DMS114 treated with DMSO at 0.1 percent for 48 hours (cell line): ENCODE measurements at regions not wholly inside any gene's neighbourhood (a gene's known extent, or its start where the extent isn't known, plus 50 kb on each side); places are given as distances from the start of the nearest gene placed in this dataset.
"Not testable (repeated sequence)": the region's sequence is repeated elsewhere in the genome, so short reads cannot be mapped to it uniquely, and the experiment has no call there.

Experiments used
- DNase-seq: peaks from one replicate; lab custom pipeline; 2025; ENCODE audit not compliant: unreplicated experiment; lab: John Stamatoyannopoulos, UW

DNA sequence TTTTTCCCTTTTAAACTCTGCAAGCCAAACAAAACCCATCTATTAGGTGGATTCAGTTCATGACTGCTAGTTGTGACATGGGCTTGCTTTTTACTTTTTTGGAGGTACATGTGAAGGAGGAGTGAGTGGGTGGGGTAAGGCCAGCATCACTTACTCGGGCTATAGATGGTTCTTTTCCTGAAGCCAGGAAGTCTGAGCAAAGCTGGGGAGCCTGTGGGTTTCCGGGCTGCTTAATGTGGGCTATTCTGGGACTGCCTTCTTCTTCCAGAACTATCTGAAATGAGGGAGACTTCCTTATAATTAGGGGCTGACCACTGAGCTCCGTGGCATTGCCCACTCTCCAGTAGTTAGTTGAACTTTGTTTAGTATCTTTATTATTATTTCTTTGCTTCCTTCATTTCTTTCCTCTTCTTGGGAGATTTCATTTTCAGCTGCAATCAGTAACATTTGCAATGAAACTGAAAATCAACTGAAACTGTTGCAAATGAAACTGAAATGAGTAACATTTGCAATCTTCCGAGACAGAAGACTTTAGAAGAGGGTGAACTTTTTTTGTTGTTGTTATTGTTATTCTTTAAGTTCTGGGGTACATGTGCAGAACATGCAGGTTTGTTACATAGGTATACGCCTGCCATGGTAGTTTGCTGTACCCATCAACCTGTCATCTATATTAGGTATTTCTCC, 204.9 kb downstream of the LRRC70 start:
- no peak for DNase-seq

DNA sequence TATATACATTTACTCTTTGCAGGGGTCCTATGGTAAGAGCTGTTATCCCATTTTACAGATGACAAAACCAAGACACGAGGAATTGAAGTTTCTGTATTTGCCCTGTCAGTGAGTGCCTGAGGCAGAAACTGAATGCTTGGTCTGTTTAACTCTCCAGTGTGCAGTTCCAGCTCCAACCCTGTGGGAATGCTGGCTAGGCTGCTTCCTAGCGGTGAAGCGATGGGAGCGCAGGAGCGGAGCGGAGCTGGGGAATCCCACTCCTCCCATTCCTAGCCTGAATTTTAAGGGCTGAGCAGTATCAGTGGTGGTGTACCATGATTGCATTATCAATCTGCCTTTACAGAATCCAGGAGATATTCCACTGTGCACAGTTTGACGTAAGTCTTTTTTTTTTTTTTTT, 202.3 kb downstream of the LRRC70 start:
- DNase-seq: no peak

DNA sequence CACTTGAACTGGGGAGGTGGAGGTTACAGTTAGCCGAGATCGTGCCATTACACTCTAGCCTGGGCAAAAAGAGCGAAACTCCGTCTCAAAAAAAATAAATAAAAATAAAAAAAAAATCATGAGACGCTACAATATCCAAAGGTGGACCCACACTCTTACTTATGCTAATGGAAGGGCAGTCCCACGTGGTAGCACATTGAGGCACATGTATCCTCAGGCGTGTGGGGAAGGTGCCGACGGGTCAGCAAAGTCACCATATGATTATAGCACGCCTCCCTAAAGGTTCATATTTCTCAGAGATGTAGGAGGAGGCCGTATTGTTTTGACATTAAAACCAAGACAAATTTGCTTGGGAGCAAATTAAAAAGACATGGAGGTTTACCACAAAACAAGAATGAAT, 201.6 kb downstream of the LRRC70 start:
- DNase-seq: no peak

DNA sequence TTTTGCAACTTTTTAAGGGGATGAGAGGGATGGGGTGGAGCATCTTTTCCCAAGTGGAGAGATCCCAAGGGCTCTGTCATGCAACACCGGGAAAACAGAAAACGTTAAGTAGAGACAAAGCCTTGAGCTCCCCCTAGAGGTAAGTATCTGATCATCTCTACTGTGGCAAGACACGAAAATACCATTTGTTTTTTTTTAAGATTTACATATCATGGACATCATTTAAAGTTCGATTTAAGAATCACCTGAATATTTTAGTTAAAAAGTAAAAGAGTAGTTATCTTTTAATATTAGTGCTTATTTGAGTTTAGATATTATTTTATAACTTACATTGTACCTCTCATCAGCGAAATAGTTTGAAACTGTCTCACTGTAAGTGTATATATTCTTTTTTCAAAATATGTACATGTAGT, 200.4 kb downstream of the LRRC70 start:
- peak; percentile 68 for DNase-seq

DNA sequence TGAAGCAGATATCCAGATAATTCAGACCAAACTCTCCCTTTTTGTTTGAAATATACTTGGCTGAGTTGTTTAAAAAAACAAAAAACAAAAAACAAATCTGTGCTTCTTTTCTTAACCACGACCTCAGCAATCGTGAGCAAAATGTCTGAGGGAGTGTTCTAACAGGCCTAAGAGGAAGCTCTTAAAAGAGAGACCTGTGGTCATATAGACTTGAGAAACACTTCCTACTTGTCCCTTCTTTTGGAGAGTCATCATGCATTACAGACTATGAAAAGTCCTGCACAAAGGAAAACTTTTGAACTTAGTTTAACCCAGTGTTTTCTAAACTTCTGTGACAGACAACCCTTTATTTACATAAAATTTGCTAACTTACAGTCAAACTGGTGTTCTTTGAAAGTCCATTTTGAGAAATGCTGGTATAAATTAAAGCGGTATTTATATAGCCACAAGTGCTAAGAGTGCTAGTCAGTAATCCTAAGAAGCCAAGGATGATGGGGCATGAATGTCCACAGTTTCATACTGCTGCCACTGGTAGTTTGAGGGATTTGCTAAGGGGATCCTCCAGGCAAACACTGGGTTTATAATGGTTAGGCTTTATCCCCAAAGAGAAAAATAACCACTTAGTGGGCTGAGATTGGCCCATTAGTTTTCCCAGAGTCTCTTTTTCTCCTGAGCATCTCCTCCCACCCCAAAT, 199.8 kb downstream of the LRRC70 start:
- DNase-seq: no peak

DNA sequence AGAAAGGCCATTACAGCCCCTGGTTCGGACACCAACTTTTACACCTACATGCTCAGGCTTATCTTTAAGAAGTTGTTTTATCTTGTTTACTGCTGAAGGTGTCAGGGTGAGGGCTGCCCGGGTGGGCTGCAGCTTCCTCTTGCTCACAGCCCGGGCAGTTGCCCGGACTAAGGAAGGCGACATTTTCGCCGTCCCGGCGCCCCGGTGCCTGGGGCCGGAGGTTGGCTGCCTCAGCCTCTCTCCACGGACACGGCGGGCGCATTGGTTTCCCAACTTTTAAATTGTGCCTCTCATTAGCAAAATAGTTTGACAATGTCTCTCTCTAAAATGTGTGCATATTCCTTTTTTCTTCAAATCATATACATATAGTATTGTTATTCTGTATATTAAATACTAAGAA, 198.5 kb downstream of the LRRC70 start:
- DNase-seq: not testable (repeated sequence)

DNA sequence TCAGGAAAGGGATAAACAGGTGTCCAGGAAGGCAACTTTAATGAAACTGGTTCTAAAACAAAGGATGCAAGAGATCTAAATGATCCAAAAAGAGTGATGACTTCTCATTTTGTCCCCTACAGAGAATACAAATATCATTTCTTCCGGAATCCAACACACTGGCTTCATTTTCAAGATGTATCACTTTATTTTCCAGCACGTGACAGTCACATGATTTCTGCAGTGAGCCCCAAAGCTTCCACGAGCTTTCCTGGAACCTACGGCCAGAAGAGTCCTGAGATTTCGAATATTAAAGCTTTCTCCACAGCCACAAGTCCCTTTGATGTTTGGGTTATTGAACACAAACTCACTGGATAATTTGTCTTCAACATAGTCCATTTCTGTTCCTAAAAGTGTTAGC, 198.0 kb downstream of the LRRC70 start:
- not testable (repeated sequence) for DNase-seq

DNA sequence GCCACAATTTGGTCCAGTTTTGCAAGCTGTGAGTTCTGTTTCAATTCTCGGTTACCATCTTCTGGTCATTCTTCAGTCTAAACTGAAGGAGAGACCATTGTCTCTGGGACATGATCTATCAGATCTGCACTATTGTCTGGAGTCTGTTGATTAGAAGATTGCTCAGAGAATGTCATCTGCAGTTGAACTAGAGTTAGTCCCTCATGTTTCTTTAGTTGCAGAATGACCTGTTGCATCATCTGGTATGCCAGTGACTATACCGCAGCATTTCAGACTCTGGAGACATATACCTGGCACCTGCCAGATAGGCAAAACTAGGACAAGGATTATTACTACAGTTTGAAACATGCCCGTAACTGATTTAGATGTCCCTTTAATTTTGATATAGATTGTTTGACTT, 194.8 kb downstream of the LRRC70 start:
- no peak for DNase-seq

DNA sequence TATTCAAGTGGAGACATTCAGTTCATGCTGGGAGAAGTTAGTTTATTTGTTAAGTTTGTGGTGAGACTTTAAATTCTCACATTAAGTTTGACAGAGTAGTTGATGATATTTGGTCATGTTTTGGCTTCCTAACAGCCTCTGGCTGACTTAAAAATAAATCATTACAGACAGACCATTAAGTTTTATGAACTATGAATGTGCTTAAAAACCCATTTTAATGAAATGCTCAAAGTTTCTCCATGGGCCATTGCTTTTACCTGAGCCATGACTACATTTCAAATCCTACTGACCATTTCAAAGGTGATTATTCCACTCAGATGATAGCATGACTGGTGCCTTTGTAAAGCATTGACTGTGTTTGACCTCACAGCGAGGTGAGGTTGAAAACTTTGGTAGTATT, 192.7 kb downstream of the LRRC70 start:
- no peak for DNase-seq

DNA sequence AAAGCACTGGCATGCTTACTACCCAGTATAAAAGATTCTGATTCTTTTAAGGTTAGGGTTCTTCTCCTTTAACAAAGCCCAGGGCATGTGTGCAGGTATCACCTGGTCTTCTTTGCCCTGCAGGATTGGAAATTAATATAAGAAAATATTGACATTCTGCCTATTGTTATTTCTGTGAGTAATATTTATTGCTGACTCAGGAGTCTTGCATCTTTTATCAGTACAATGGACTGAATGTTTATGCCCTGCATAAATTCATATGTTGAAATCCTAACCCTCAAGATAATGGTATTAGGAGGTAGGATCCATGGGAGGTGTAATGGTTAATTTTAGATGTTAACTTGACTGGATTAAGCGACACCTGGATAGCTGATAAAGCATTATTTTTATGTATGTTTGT, 189.0 kb downstream of the LRRC70 start:
- DNase-seq: no peak

DNA sequence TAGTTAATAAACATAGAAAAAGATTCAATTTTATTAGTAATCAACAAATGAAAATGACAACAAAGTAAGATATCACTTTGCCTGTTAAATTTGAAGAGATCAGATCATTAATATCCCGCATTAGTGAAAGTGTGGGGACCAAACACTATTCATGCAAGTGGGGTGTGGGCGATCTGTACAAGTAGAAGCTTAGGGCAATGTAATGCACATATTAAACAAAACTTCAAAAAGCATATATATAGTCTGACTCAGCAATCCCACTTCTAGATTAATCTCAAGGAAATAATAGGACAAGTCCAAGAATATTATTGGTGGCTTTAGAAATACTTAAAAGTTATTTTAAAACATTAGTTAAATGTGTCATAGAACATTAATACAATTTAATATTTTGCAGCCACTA, 188.5 kb downstream of the LRRC70 start:
- DNase-seq: no peak

DNA sequence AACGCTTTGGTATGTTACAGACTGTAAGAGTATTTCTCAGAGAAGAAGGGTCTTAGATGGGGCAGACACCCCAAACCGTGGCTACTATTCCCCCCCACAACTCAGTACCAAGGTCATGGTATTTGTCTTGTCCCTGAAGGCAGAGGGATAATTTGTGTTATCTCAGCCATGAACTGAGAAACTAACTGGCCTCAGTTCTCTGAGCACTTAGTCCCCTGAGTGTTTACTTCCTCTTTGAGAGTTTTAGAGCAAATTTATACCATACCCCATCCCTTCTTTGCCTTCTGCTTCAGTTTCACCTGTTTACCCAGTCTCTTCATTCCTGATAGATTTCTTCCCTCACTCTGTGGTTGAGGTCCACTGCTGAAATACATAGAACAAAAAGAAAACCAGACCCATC, 183.9 kb downstream of the LRRC70 start:
- no peak for DNase-seq

DNA sequence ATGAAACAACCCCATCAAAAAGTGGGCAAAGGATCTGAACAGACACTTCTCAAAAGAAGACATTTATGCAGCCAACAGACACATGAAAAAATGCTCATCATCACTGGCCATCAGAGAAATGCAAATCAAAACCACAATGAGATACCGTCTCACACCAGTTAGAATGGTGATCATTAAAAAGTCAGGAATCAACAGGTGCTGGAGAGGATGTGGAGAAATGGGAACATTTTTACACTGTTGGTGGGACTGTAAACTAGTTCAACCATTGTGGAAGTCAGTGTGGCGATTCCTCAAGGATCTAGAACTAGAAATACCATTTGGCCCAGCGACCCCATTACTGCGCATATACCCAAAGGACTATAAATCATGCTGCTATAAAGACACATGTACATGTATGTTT, 179.1 kb downstream of the LRRC70 start:
- DNase-seq: not testable (repeated sequence)

DNA sequence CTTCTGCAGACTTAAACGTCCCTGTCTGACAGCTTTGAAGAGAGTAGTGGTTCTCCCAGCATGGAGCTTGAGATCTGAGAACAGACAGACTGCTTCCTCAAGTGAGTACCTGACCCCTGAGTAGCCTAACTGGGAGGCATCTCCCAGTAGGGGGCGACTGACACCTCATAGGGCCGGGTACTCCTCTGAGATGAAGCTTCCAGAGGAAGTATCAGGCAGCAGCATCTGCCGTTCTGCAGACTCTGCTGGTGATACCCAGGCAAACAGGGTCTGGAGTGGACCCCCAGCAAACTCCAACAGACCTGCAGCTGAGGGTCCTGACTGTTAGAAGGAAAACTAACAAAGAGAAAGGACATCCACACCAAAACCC, 174.4 kb downstream of the LRRC70 start:
- not testable (repeated sequence) for DNase-seq

DNA sequence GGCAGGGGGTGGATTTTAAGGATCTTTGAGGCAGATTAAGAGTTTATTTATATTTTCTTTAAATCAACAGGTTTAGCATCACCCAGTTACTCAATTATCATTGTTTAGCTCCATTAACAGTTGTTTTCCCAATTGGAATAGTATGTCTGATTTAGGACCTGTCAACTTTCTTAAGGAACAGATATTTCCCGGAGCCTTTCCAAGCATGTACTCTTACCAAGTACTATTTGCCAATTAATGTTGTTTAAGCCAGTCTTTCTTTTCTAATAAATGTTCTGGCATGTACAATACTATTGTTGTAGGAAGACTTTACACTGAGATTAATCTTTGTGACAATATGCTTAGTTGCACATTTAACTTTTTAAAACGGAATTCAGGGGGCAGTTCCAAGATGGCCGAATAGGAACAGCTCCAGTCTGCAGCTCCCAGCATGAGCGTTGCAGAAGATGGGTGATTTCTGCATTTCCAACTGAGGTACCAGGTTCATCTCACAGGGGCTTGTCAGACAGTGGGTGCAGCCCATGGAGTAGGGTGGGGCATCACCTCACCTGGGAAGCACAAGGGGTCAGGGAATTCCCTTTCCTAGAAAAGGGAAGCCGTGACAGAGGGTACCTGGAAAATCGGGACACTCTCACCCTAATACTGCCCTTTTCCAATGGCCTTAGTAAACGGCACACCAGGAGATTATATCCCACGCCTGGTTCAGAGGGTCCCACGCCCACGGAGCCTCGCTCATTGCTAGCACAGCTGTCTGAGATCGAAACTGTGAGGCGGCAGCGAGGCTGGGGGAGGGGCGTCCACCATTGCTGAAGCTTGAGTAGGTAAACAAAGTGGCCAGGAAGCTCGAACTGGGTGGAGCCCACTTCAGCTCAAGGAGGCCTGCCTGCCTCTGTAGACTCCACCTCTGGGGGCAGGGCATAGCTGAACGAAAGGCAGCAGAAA, 173.7 kb downstream of the LRRC70 start:
- not testable (repeated sequence) for DNase-seq

DNA sequence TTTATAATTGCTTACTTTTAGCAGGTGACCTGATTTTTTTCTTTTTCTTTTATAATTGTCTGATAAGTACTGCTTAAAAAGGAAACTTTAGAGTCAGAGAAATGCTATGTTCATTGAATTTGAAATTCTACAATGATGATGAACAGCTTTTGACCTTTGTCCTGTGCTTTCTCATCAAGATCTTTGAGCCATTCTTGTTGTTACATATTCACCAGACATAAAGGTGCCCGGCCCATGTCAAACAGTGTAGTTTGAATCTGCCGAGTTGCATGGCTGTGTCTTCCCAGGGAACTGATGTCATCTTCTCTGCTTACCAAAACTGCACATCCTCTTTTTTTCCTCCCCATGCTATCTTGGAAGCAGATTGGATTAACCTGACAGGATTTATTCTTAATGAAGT, 163.6 kb downstream of the LRRC70 start:
- no peak for DNase-seq

DNA sequence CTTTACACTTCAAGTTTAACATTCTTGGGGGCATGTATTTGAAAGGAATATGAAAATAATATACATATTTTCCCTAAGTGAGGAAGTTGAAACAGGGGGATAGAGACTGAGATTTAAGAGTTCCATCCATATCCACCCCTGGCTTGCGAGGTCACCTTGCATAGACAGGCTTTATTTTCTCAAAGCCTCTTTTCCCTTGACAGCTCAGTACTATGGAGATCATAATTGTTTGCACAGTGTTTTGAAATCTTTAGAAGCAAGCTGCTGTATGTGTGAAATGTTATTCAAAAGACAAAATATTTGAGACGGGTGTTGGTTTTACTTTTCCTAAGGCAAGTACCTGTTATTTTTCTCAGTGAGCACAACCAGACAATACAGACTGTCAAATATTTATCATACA, 163.1 kb downstream of the LRRC70 start:
- no peak for DNase-seq

DNA sequence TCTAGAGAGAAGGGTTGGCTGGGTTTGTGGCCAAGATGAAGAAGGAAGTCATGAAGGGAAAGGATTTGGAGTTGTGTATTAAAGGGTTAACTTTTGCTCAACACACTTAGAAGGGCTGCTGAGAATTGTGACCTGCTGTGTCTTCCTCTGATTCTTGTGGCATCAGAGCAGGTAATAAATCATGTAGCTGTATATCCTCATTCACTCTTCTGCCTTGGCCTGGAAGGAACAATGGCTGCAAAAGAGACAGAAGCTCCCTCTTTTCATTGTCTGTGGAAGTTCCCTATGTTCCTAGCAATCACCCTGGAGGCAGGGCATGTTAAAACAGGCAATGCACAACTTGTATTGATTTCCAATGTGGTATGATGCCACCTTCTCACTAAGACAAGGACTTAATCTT, 159.1 kb downstream of the LRRC70 start:
- no peak for DNase-seq

DNA sequence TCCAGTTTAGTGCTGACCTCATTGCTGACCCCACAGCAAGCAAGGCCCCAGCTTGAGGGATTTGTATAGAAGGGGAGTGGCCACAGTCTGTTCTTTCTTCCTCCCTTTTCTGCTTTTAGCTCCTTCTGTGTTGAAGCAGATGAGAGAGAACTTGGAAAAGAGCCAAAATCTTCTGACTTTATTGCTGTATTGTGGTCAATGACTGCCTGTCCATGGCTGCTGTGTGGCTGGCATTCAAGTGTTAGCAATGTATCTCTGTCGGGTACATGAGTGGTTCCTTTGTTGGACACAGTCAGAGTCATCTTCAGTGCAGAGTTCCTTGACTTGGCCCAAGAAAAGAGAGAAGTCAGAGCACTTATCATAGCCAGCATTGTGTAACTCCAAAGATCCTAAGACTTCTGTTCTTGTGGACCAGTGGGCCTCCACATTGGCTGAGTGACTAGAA, 154.1 kb downstream of the LRRC70 start:
- DNase-seq: no peak

DNA sequence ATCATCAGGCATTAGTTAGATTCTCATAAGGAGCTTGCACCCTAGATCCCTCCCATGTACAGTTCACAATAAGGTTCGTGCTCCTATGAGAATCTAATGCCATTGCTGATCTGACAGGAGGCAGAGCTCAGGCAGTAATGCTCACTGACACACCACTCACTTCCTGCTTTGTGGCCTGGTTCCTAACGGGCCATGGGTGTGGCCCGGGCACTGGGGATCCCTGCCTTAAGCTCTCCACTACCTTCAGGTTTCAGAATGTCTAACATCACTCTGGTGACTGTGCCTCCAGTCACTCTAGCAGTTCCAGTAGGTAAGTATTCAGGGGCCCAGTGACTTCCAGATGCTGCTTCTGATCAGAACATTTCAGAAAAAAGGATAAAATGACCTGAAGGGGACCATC, 152.4 kb downstream of the LRRC70 start:
- no peak for DNase-seq

DNA sequence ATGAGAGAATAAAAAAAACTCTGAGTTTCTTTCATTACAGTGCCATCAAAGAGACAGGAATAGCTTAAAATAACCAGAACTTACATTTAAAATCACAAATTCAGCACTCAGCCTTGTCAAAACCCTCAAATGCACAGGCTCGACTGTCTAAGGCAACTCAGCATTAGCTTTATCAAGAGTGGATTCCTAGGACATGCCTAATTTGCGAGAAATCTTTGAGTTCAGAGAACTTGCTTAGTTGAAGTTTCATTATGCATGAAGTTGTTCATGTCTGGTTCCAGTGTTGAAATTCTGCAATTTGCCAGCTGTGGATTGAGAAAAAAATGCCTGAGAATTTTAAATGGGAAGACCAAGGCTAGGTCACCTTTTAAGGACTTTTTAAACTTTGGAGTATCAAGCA, 151.1 kb downstream of the LRRC70 start:
- no peak for DNase-seq

DNA sequence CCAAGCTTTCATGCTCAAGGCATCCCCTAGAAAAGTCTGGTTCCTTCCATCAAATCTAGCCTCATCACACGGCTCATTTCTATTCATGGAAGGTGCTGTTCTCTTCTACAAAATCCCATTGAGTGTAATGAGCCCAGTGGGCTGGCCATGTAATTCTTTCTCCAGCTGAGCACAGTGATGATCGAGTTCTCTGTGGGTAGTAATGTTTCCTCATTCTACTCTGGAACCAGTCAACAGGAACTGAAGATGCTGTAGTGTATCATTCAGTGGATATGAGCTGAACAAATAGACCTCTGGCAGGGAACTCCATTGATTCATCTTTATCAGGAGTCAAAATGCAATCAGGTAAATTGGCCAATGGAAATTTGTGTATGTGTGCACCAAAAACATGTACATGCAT, 149.2 kb downstream of the LRRC70 start:
- DNase-seq: no peak
